K562 (cell line): ENCODE measurements at regions not wholly inside any gene's neighbourhood (a gene's known extent, or its start where the extent isn't known, plus 50 kb on each side); places are given as distances from the start of the nearest gene placed in this dataset.

Experiments used
- ATAC-seq: fragments of 200-7000 bp; cut with Tn5 transposase; 3 replicates; pipeline ENCODE4 v1.9.1; 2020; ENCODE audit warnings: moderate library complexity
- BruUV-seq: library from RNA; stranded (reverse); fragments of 400-500 nt; replicated peaks from 2 replicates; lab custom pipeline; 2021; lab: Mats Ljungman, UMichigan
- CTCF ChIA-PET: fragments of 300-600 bp; formaldehyde crosslinking; extraction: SDS; loops from one replicate; lab custom pipeline; 2021; ENCODE audit warnings: low intra/inter-chr PET ratio; lab: Yijun Ruan, JAX
- POLR2A ChIA-PET: fragments of 300-600, 350-650 bp; sonication (Branson Sonifier 250); formaldehyde crosslinking; extraction: SDS; loops from one replicate; lab custom pipeline; 2021; ENCODE audit warnings: antibody characterized with exemption, inconsistent platforms; lab: Yijun Ruan, JAX
- DNase-seq, 4 experiments: peaks; one replicate each; pipeline versions ENCODE4 v3.0.0 to v3.0.0-alpha.2; 2011 to 2018; ENCODE audit warnings: low spot score in 3 of 4, mixed read lengths in 3 of 4; ENCODE audit errors: extremely low read depth in 1 of 4
- FAIRE-seq: peaks from 2 replicates; lab custom pipeline; 2011; peaks lifted over from hg19 to GRCh38; lab: Jason Lieb, UNC
- H2AFZ ChIP-seq: 2 replicates; pipeline ENCODE4 v1.6.0; 2011; ENCODE audit warnings: low read depth, low read length, control low read depth, inconsistent platforms
- H3K27ac ChIP-seq: fragments of 200-600 bp; 3 replicates; pipeline ENCODE4 v1.8.0; 2011; ENCODE audit warnings: low read depth, mild to moderate bottlenecking, control low read depth, inconsistent platforms, low read length, moderate library complexity, mixed read lengths; ENCODE audit errors: extremely low read depth
- H3K27me3 ChIP-seq, 2 experiments: fragments of 300-600 bp in 1 of 2; 2 replicates in 1 of 2; 3 replicates in 1 of 2; pipeline versions ENCODE4 v1.6.0 to v1.8.0; 2011; ENCODE audit warnings: inconsistent platforms in 2 of 2, low read length in 2 of 2, mild to moderate bottlenecking in 1 of 2, mixed read lengths in 1 of 2, moderate library complexity in 1 of 2; ENCODE audit not compliant: control insufficient read depth in 2 of 2, insufficient read depth in 2 of 2
- H3K36me3 ChIP-seq: fragments of 300-600 bp; 3 replicates; pipeline ENCODE4 v1.8.0; 2011; ENCODE audit warnings: mild to moderate bottlenecking, low read length, inconsistent platforms; ENCODE audit not compliant: control insufficient read depth, insufficient read depth
- H3K4me1 ChIP-seq, 2 experiments: fragments of 200-600 bp in 1 of 2; replicated peaks in 1 of 2; 2 replicates in 1 of 2; 3 replicates in 1 of 2; pipeline versions ENCODE4 v1.5.1 to v1.8.0; 2011; ENCODE audit warnings: inconsistent platforms in 2 of 2, low read length in 2 of 2, mild to moderate bottlenecking in 1 of 2, mixed read lengths in 1 of 2, moderate library complexity in 1 of 2; ENCODE audit not compliant: control insufficient read depth in 2 of 2, insufficient read depth in 2 of 2
- H3K4me2 ChIP-seq: 2 replicates; pipeline ENCODE4 v1.6.1; 2011; ENCODE audit warnings: low read length, control low read depth, inconsistent platforms, mixed read lengths; ENCODE audit not compliant: insufficient read depth
- H3K4me3 ChIP-seq: fragments of 200-600 bp; sonication (generic), shearing (Covaris generic); 2 replicates; pipeline ENCODE4 v1.5.1; 2016; ENCODE audit warnings: control low read depth, inconsistent platforms
- H3K79me2 ChIP-seq: fragments of 200-600 bp; 3 replicates; pipeline ENCODE4 v1.8.0; 2011; ENCODE audit warnings: low read length, inconsistent platforms; ENCODE audit not compliant: control insufficient read depth, insufficient read depth
- H3K9ac ChIP-seq, 2 experiments: 2 replicates each; pipeline versions ENCODE4 v1.6.0 to v1.6.1; 2011; ENCODE audit warnings: low read depth in 2 of 2, low read length in 2 of 2, control low read depth in 1 of 2, inconsistent platforms in 1 of 2, mild to moderate bottlenecking in 1 of 2, mixed read lengths in 1 of 2; ENCODE audit not compliant: insufficient read depth in 1 of 2
- H3K9me1 ChIP-seq: one replicate; pipeline ENCODE4 v1.6.0; 2011; ENCODE audit warnings: inconsistent platforms, mild to moderate bottlenecking, low read length, moderate library complexity; ENCODE audit not compliant: control insufficient read depth, insufficient read depth
- H3K9me3 ChIP-seq: replicated peaks from 2 replicates; pipeline ENCODE4 v1.5.1; 2011; ENCODE audit warnings: low read depth, low read length, inconsistent platforms; ENCODE audit not compliant: control insufficient read depth, insufficient read depth
- H4K20me1 ChIP-seq: replicated peaks from 2 replicates; pipeline ENCODE4 v1.6.1; 2011; ENCODE audit warnings: low read length, inconsistent platforms, mixed read lengths; ENCODE audit not compliant: control insufficient read depth, insufficient read depth
- COPS2 ChIP-seq: fragments of 450-650 bp; conservative IDR thresholded peaks from 2 replicates; pipeline ENCODE4 v1.6.1; 2016; ENCODE audit warnings: mild to moderate bottlenecking, moderate library complexity
- FOXM1 ChIP-seq, 2 experiments: fragments of 450-650 bp in 1 of 2; sonication (generic) in 1 of 2; formaldehyde crosslinking in 1 of 2; IDR thresholded peaks; 2 replicates each; pipeline versions ENCODE4 v1.6.1 to v1.9.0; 2017 to 2022; ENCODE audit warnings: low read depth in 2 of 2, mild to moderate bottlenecking in 2 of 2, missing genetic modification reagents in 1 of 2, moderate library complexity in 1 of 2
- PCBP1 ChIP-seq: fragments of 200-400 bp; formaldehyde crosslinking; IDR thresholded peaks from 2 replicates; pipeline ENCODE4 v1.6.1; 2018; ENCODE audit warnings: mild to moderate bottlenecking, low read depth, low read length; ENCODE audit not compliant: poor library complexity, severe bottlenecking
- SMAD4 ChIP-seq: fragments of 250-450 bp; sonication (Bioruptor Pico); conservative IDR thresholded peaks from 2 replicates; pipeline ENCODE4 v1.8.0; 2021; ENCODE audit warnings: inconsistent platforms, mild to moderate bottlenecking, moderate library complexity
- TAF7 ChIP-seq: fragments of 450-650 bp; IDR thresholded peaks from 2 replicates; pipeline ENCODE4 v1.6.1; 2016; ENCODE audit warnings: missing genetic modification characterization, missing compliant biosample characterization
- ZFX ChIP-seq: sonication (generic); formaldehyde crosslinking; IDR thresholded peaks from 2 replicates; pipeline ENCODE4 v1.8.0; 2022; ENCODE audit warnings: mild to moderate bottlenecking, missing genetic modification reagents, moderate library complexity
- ZNF174 ChIP-seq: fragments of 250-450 bp; sonication (Bioruptor Pico); IDR thresholded peaks from 2 replicates; pipeline ENCODE4 v1.4.0; 2020; ENCODE audit warnings: mild to moderate bottlenecking
- ZNF263 ChIP-seq: sonication (generic); formaldehyde crosslinking; IDR thresholded peaks from 2 replicates; pipeline ENCODE4 v1.8.0; 2022; ENCODE audit warnings: mild to moderate bottlenecking, missing genetic modification reagents, borderline replicate concordance
- ZNF785 ChIP-seq: fragments of 250-450 bp; sonication (Bioruptor Pico); IDR thresholded peaks from 2 replicates; pipeline ENCODE4 v1.4.0; 2020; ENCODE audit warnings: mild to moderate bottlenecking
- WGBS: fragments of 100-300 bp; shearing (Covaris generic); methylation state at CpG from one replicate; pipeline ENCODE4 v1.1.6; 2016; ENCODE audit warnings: low coverage, mixed read lengths; ENCODE audit not compliant: insufficient coverage; ENCODE audit errors: missing lambda C conversion rate; 5-methylcytosine and 5-hydroxymethylcytosine counted together
- in situ Hi-C: fragments of 300-500 bp; cut with MboI; formaldehyde crosslinking; loops from 4 replicates; pipeline ENCODE4 v1.15.0; 2018; ENCODE audit warnings: inconsistent platforms, mixed read lengths
- intact Hi-C: fragments of 100-400 bp; cut with micrococcal nuclease; formaldehyde crosslinking; loops from 2 replicates; pipeline ENCODE4 v1.14.2; 2022
- TF ChIP-seq, protein P1 (sequence below): fragments of 450-650 bp; formaldehyde crosslinking; IDR thresholded peaks from 2 replicates; pipeline ENCODE4 v1.4.0; 2020; ENCODE audit warnings: mild to moderate bottlenecking, moderate library complexity
- TF ChIP-seq, protein P2 (sequence below), 2 experiments: fragments of 450-650 bp; IDR thresholded peaks; 2 replicates each; pipeline ENCODE4 v1.6.1; 2018; ENCODE audit warnings: mild to moderate bottlenecking in 2 of 2, low read depth in 1 of 2; ENCODE audit not compliant: partially characterized antibody in 2 of 2
- TF ChIP-seq, protein P3 (sequence below): sonication (generic); formaldehyde crosslinking; IDR thresholded peaks from 2 replicates; pipeline ENCODE4 v1.8.0; 2022; ENCODE audit warnings: mild to moderate bottlenecking, low read depth, missing genetic modification reagents

DNA sequence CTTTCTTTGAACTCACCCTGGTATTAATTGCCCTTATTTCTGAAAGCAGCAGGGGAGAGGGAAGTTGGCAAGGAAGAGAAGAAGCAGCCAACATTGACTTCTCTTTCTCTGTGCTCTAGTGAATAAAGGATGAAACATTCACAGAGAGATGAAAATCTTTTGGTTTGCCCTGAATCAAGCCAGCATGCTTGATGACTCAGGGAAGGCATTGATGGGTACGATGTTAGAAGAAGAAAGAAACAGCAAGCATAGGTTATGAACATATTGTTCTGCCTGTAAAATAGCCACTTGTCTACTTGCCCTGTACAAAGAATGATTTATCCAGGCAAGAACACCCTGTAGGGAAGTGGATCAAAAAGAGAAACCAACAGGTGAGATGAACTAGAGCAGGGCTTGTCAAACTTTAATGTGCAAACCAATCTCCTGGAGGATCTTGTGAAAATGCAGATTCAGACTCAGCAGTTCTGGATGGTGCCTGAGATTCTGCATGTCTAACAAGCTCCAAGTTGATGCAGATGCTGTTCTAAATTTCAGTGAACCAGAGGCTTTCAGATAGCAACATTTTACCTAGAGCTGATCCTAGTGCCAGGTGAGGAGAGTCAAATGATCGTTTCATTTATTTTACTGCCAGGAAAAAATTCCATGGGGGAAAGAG, 586.6 kb upstream of the TLE4 start (continued):
- TF ChIP-seq FOXM1 (IDR thresholded peaks at IDR 0.05; ENCODE audit: low read depth) (no peak), FOXM1 (CRISPR knock-in tag; IDR thresholded peaks at IDR 0.05; ENCODE audit: low read depth) (no peak), SMAD4 (CRISPR knock-in tag) (no peak), ZNF263 (CRISPR knock-in tag) (no peak), ZFX (no peak), TAF7 (no peak), ZNF785 (CRISPR knock-in tag) (no peak), ZNF174 (CRISPR knock-in tag) (no peak)
- TF ChIP-seq, protein P1, sequence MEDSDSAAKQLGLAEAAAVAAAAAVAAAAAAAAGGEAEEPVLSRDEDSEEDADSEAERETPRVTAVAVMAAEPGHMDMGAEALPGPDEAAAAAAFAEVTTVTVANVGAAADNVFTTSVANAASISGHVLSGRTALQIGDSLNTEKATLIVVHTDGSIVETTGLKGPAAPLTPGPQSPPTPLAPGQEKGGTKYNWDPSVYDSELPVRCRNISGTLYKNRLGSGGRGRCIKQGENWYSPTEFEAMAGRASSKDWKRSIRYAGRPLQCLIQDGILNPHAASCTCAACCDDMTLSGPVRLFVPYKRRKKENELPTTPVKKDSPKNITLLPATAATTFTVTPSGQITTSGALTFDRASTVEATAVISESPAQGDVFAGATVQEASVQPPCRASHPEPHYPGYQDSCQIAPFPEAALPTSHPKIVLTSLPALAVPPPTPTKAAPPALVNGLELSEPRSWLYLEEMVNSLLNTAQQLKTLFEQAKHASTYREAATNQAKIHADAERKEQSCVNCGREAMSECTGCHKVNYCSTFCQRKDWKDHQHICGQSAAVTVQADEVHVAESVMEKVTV (CRISPR knock-in tag) = no peak

DNA sequence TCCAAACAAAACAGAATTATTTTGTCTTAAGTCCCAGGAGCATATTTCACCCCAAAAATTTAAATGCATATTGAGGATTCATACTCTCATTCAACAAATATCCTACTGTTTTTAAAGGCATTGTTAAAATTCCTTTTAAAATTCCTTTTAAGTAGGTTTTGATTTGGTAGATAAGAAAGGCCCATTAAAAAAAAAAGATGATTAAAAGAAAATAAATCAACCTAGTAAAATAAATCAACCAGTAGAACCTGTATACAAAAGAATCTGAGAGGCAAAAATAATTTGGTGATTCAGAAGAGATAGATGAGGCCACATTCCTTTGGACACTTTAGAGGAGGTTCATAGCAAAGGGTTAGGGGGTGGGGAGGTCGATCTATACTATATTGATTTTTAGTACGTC, 585.3 kb upstream of the TLE4 start:
- H3K27me3 ChIP-seq = no peaks in the 10 kb centered on the region
- FAIRE-seq (no peak), ATAC-seq (no peak), DNase-seq (no peak)
- POLR2A ChIA-PET = no interaction called here
- in situ Hi-C loops (no loop called here), intact Hi-C loops (no loop called here)
- H3K4me1 ChIP-seq = no peaks in the 10 kb centered on the region
- CTCF ChIA-PET = no interaction called here
- H3K4me2 ChIP-seq = no peak overlapping the region
- no peaks in the 10 kb centered on the region for H3K9me3 ChIP-seq
- H4K20me1 ChIP-seq = no peaks in the 10 kb centered on the region
- H3K27ac ChIP-seq = no peak overlapping the region
- WGBS = 0% methylated on average over 1 of the region's 2 CpGs
- no peaks in the 10 kb centered on the region for H3K79me2 ChIP-seq
- no peaks in the 10 kb centered on the region for H3K36me3 ChIP-seq
- H3K9me1 ChIP-seq = no peaks in the 10 kb centered on the region
- no peak overlapping the region for H3K4me3 ChIP-seq
- H2AFZ ChIP-seq = no peak overlapping the region
- no TSS peak for BruUV-seq
- no peak overlapping the region for H3K9ac ChIP-seq
- TF ChIP-seq, protein P2, sequence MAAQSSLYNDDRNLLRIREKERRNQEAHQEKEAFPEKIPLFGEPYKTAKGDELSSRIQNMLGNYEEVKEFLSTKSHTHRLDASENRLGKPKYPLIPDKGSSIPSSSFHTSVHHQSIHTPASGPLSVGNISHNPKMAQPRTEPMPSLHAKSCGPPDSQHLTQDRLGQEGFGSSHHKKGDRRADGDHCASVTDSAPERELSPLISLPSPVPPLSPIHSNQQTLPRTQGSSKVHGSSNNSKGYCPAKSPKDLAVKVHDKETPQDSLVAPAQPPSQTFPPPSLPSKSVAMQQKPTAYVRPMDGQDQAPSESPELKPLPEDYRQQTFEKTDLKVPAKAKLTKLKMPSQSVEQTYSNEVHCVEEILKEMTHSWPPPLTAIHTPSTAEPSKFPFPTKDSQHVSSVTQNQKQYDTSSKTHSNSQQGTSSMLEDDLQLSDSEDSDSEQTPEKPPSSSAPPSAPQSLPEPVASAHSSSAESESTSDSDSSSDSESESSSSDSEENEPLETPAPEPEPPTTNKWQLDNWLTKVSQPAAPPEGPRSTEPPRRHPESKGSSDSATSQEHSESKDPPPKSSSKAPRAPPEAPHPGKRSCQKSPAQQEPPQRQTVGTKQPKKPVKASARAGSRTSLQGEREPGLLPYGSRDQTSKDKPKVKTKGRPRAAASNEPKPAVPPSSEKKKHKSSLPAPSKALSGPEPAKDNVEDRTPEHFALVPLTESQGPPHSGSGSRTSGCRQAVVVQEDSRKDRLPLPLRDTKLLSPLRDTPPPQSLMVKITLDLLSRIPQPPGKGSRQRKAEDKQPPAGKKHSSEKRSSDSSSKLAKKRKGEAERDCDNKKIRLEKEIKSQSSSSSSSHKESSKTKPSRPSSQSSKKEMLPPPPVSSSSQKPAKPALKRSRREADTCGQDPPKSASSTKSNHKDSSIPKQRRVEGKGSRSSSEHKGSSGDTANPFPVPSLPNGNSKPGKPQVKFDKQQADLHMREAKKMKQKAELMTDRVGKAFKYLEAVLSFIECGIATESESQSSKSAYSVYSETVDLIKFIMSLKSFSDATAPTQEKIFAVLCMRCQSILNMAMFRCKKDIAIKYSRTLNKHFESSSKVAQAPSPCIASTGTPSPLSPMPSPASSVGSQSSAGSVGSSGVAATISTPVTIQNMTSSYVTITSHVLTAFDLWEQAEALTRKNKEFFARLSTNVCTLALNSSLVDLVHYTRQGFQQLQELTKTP (IDR thresholded peaks at IDR 0.05; ENCODE audit: low read depth in 1 of 2, partially characterized antibody in 2 of 2) = no peak
- TF ChIP-seq PCBP1 = no peak
- TF ChIP-seq, protein P3, sequence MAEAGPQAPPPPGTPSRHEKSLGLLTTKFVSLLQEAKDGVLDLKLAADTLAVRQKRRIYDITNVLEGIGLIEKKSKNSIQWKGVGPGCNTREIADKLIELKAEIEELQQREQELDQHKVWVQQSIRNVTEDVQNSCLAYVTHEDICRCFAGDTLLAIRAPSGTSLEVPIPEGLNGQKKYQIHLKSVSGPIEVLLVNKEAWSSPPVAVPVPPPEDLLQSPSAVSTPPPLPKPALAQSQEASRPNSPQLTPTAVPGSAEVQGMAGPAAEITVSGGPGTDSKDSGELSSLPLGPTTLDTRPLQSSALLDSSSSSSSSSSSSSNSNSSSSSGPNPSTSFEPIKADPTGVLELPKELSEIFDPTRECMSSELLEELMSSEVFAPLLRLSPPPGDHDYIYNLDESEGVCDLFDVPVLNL (CRISPR knock-in tag) = no peak
- no peak for TF ChIP-seq COPS2
